ENCODE measurements at regions not wholly inside any gene's neighbourhood (a gene's known extent, or its start where the extent isn't known, plus 50 kb on each side); places are given as distances from the start of the nearest gene placed in this dataset.

- no peak for DNase-seq
These were observed 54.7 kb upstream of the FAM9C start for GRCh38 chrX:13099121-13099520.

- no peak for DNase-seq
These were observed 52.3 kb upstream of the FAM9C start for GRCh38 chrX:13096728-13097127.

GRCh38 chrX:13094828-13095341 is 50.5 kb upstream of the FAM9C start:
- no peak for DNase-seq

GRCh38 chrX:13094374-13094773 is 50.0 kb upstream of the FAM9C start:
- DNase-seq = no peak

Data from NCI-H1048 (cell line).